OCI-LY7 (cell line): ENCODE measurements at regions not wholly inside any gene's neighbourhood (a gene's known extent, or its start where the extent isn't known, plus 50 kb on each side); places are given as distances from the start of the nearest gene placed in this dataset.

Experiments used
- BruUV-seq: library from RNA; stranded (reverse); fragments of 400-500 nt; replicated peaks from 2 replicates; lab custom pipeline; 2021; lab: Mats Ljungman, UMichigan
- CTCF ChIA-PET: fragments of 300-600 bp; sonication (Branson Sonifier 250); formaldehyde crosslinking; loops from one replicate; lab custom pipeline; 2022; ENCODE audit warnings: antibody characterized with exemption; ENCODE audit not compliant: unreplicated experiment; lab: Charles Lee
- POLR2A ChIA-PET: fragments of 300-600 bp; sonication (Branson Sonifier 250); formaldehyde crosslinking; loops from one replicate; lab custom pipeline; 2022; ENCODE audit warnings: antibody characterized with exemption; lab: Charles Lee
- DNase-seq: peaks from one replicate; pipeline ENCODE4 v3.0.0-alpha.2; 2015; ENCODE audit warnings: low spot score
- H2AFZ ChIP-seq: fragments of 200-600 bp; sonication (generic), shearing (Covaris generic); 2 replicates; pipeline ENCODE4 v1.6.1; 2014; ENCODE audit warnings: mild to moderate bottlenecking, antibody characterized with exemption, low read length, moderate library complexity
- H3K27ac ChIP-seq: fragments of 200-600 bp; sonication (generic); 2 replicates; pipeline ENCODE4 v1.5.1; 2014; ENCODE audit warnings: mixed run types, low read depth, mild to moderate bottlenecking, moderate library complexity, low read length, inconsistent platforms; ENCODE audit not compliant: poor library complexity, severe bottlenecking
- H3K36me3 ChIP-seq: fragments of 200-600 bp; sonication (generic); 2 replicates; pipeline ENCODE4 v1.6.1; 2014; ENCODE audit warnings: mild to moderate bottlenecking, antibody characterized with exemption, low read length, moderate library complexity, mixed read lengths; ENCODE audit not compliant: insufficient read depth
- H3K4me1 ChIP-seq: fragments of 200-600 bp; sonication (generic); 2 replicates; pipeline ENCODE4 v1.5.1; 2014; ENCODE audit warnings: mild to moderate bottlenecking, low read length; ENCODE audit not compliant: insufficient read depth, poor library complexity, severe bottlenecking
- H3K4me2 ChIP-seq: fragments of 200-600 bp; sonication (generic); 2 replicates; pipeline ENCODE4 v1.6.1; 2014; ENCODE audit warnings: mild to moderate bottlenecking, low read length
- H3K4me3 ChIP-seq: fragments of 200-600 bp; sonication (generic); 2 replicates; pipeline ENCODE4 v1.5.1; 2014; ENCODE audit warnings: mild to moderate bottlenecking, low read depth, low read length; ENCODE audit not compliant: poor library complexity, severe bottlenecking
- H3K79me2 ChIP-seq: fragments of 200-600 bp; sonication (generic); 2 replicates; pipeline ENCODE4 v1.6.1; 2016; ENCODE audit warnings: low read depth, mild to moderate bottlenecking, low read length, moderate library complexity, mixed read lengths; ENCODE audit not compliant: insufficient read depth
- H3K9me2 ChIP-seq: fragments of 200-600 bp; sonication (generic); 2 replicates; pipeline ENCODE4 v1.6.1; 2016; ENCODE audit warnings: mild to moderate bottlenecking, low read length, mixed read lengths; ENCODE audit not compliant: insufficient read depth
- H3K9me3 ChIP-seq: fragments of 200-600 bp; sonication (generic); 2 replicates; pipeline ENCODE4 v1.6.1; 2014; ENCODE audit warnings: mild to moderate bottlenecking, mixed run types, low read length, mixed read lengths
- H4K20me1 ChIP-seq: fragments of 200-600 bp; sonication (generic); 2 replicates; pipeline ENCODE4 v1.6.1; 2014; ENCODE audit warnings: mild to moderate bottlenecking, antibody characterized with exemption, low read length, moderate library complexity, mixed read lengths; ENCODE audit not compliant: insufficient read depth
- CTCF ChIP-seq: fragments of 200-600 bp; sonication (generic); conservative IDR thresholded peaks from 2 replicates; pipeline ENCODE4 v1.5.1; 2014; ENCODE audit warnings: mild to moderate bottlenecking, antibody characterized with exemption, low read length, moderate library complexity, mixed read lengths
- EZH2phosphoT487 ChIP-seq: fragments of 200-600 bp; sonication (generic); IDR thresholded peaks from 2 replicates; pipeline ENCODE4 v1.6.1; 2018; ENCODE audit warnings: low read depth, borderline replicate concordance, mild to moderate bottlenecking, mixed run types, antibody characterized with exemption, low read length, moderate library complexity, mixed read lengths
- intact Hi-C: fragments of 100-400 bp; cut with micrococcal nuclease; formaldehyde crosslinking; loops from one replicate; pipeline ENCODE4 v1.10.0; 2022; ENCODE audit not compliant: unreplicated experiment

DNA sequence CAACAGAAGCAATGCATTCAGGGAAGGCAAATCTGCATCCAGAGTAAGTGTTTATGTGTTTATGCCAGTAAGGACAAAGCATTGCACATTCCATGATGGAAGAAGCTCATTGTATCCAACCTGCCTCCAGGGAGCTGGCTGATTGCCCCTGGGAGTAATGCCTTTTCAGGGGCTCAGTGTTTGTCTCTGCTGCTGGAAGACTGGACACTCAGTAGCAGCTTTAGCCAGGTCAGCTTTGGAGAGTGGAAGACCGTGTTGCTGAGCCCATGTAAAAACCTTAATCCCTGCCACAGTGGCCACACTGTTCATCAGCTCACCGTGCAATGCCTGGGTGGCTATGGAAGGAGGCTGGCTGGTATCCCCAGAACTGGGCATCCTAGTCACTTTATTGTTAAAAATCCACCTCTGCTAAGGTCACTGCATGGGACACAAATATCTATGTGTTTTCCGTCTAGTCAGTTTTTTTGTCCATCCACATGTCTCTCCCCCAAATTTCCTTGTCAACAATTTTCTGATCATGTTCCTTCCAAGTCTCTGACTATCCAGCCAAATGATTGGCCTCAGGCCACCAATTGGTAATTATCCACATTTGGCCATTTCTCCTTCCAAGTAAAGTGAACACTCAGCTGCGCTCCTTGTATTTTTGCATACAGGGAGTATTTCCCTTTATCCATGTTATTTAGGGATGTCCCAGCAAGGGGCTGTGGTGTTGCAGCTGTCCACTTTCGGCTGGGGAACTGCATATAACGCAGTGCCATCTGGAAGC lies 2044.5 kb upstream of the AGA start:
- Histone ChIP-seq H3K9me3 (no peaks in the 10 kb centered on the region), H3K4me1 (no peaks in the 10 kb centered on the region), H3K9me2 (no peaks in the 10 kb centered on the region), H4K20me1 (no peaks in the 10 kb centered on the region), H3K4me3 (no peak overlapping the region), H2AFZ (no peak overlapping the region), H3K36me3 (no peaks in the 10 kb centered on the region), H3K4me2 (no peak overlapping the region), H3K79me2 (no peaks in the 10 kb centered on the region), H3K27ac (no peak overlapping the region)
- intact Hi-C loops, result no loop called here
- CTCF ChIA-PET, result no interaction called here
- POLR2A ChIA-PET, result interaction anchor here (0.6 kb wide), 1 partner anchor 277 kb away, joined by 3 read pairs; no protein-coding TSS in a partner anchor
- no peak for DNase-seq
- BruUV-seq, result no TSS peak
- no peak for TF ChIP-seq EZH2phosphoT487
- no peak for TF ChIP-seq CTCF

GRCh38 chr4:179492260-179493080 lies 2050.2 kb upstream of the AGA start:
- no TSS peak for BruUV-seq
- Histone ChIP-seq H3K4me3 (no peak overlapping the region), H3K4me2 (no peak overlapping the region), H3K27ac (no peak overlapping the region), H3K9me2 (no peaks in the 10 kb centered on the region), H3K36me3 (no peaks in the 10 kb centered on the region), H3K9me3 (0 out of 2 replicates have a peak, but pooled peaks cover 3% of the 10 kb centered on the region), H4K20me1 (no peaks in the 10 kb centered on the region), H3K79me2 (no peaks in the 10 kb centered on the region), H3K4me1 (no peaks in the 10 kb centered on the region), H2AFZ (no peak overlapping the region)
- DNase-seq, result no peak
- POLR2A ChIA-PET, result no interaction called here
- intact Hi-C loops, result no loop called here
- no peak for TF ChIP-seq EZH2phosphoT487
- CTCF ChIA-PET, result no interaction called here

- TF ChIP-seq CTCF (no peak), EZH2phosphoT487 (no peak)
- no peaks in the 10 kb centered on the region for H3K79me2 ChIP-seq
- no peaks in the 10 kb centered on the region for H3K9me2 ChIP-seq
- H3K27ac ChIP-seq, result no peak overlapping the region
- no peaks in the 10 kb centered on the region for H3K4me1 ChIP-seq
- H2AFZ ChIP-seq, result no peak overlapping the region
- POLR2A ChIA-PET, result interaction anchor here (0.5 to 0.8 kb wide), 4 partner anchors 37 to 765 kb away, joined by 3 read pairs; no protein-coding TSS in a partner anchor
- intact Hi-C loops, result no loop called here
- H3K36me3 ChIP-seq, result no peaks in the 10 kb centered on the region
- H4K20me1 ChIP-seq, result no peaks in the 10 kb centered on the region
- CTCF ChIA-PET, result no interaction called here
- H3K4me3 ChIP-seq, result no peak overlapping the region
- no peak overlapping the region for H3K4me2 ChIP-seq
- no peaks in the 10 kb centered on the region for H3K9me3 ChIP-seq
- no TSS peak for BruUV-seq
- no peak for DNase-seq
Measured at GRCh38 chr4:179503976-179504375, 2061.7 kb upstream of the AGA start.
